Activated CD4-positive, CD25-positive, alpha-beta regulatory T cell (primary cell): ENCODE measurements at regions not wholly inside any gene's neighbourhood (a gene's known extent, or its start where the extent isn't known, plus 50 kb on each side); places are given as distances from the start of the nearest gene placed in this dataset.
"Not testable (repeated sequence)": the region's sequence is repeated elsewhere in the genome, so short reads cannot be mapped to it uniquely, and the experiment has no call there.

Experiments
- DNase-seq, 4 experiments: peaks; one replicate each; lab custom pipeline; 2025; lab: John Stamatoyannopoulos, UW

- DNase-seq: no peak
Observed at GRCh38 chr1:218933513-218933912, 240.2 kb upstream of the LYPLAL1 start.

- not testable (repeated sequence) for DNase-seq
Observed at GRCh38 chr1:218935408-218935807, 238.3 kb upstream of the LYPLAL1 start.

- no peak for DNase-seq
Observed at GRCh38 chr1:218938259-218938658, 235.4 kb upstream of the LYPLAL1 start.

- no peak for DNase-seq
Observed at GRCh38 chr1:218939095-218939494, 234.6 kb upstream of the LYPLAL1 start.

GRCh38 chr1:218942431-218942830 is 231.2 kb upstream of the LYPLAL1 start:
- DNase-seq: no peak

- no peak for DNase-seq
Observed at GRCh38 chr1:218943371-218943770, 230.3 kb upstream of the LYPLAL1 start.

- DNase-seq: no peak
Observed at GRCh38 chr1:218945050-218945449, 228.6 kb upstream of the LYPLAL1 start.

- no peak for DNase-seq
Observed at GRCh38 chr1:218946147-218946546, 227.5 kb upstream of the LYPLAL1 start.

- no peak for DNase-seq
Observed at GRCh38 chr1:218948446-218948845, 225.2 kb upstream of the LYPLAL1 start.

GRCh38 chr1:218953386-218953785 is 220.3 kb upstream of the LYPLAL1 start:
- DNase-seq: no peak

GRCh38 chr1:218957971-218958370 is 215.7 kb upstream of the LYPLAL1 start:
- DNase-seq: no peak

GRCh38 chr1:218959784-218960183 is 213.9 kb upstream of the LYPLAL1 start:
- no peak for DNase-seq

- DNase-seq: no peak
Observed at GRCh38 chr1:218964471-218965185, 209.1 kb upstream of the LYPLAL1 start.

GRCh38 chr1:218965821-218966220 is 207.9 kb upstream of the LYPLAL1 start:
- no peak for DNase-seq

GRCh38 chr1:218967254-218967653 is 206.4 kb upstream of the LYPLAL1 start:
- no peak for DNase-seq

- no peak for DNase-seq
Observed at GRCh38 chr1:218967836-218968235, 205.8 kb upstream of the LYPLAL1 start.

- DNase-seq: no peak
Observed at GRCh38 chr1:218969006-218969405, 204.7 kb upstream of the LYPLAL1 start.

GRCh38 chr1:218970397-218970990 is 203.2 kb upstream of the LYPLAL1 start:
- no peak for DNase-seq

- DNase-seq: no peak
Observed at GRCh38 chr1:218971156-218971555, 202.5 kb upstream of the LYPLAL1 start.

GRCh38 chr1:218980881-218981280 is 192.8 kb upstream of the LYPLAL1 start:
- no peak for DNase-seq

GRCh38 chr1:218982482-218982881 is 191.2 kb upstream of the LYPLAL1 start:
- DNase-seq: no peak

GRCh38 chr1:218983433-218983832 is 190.2 kb upstream of the LYPLAL1 start:
- no peak for DNase-seq

GRCh38 chr1:218983848-218984247 is 189.8 kb upstream of the LYPLAL1 start:
- no peak for DNase-seq

- DNase-seq: no peak
Observed at GRCh38 chr1:218985424-218985984, 188.2 kb upstream of the LYPLAL1 start.
